HFFc6 (cell line): ENCODE measurements at regions not wholly inside any gene's neighbourhood (a gene's known extent, or its start where the extent isn't known, plus 50 kb on each side); places are given as distances from the start of the nearest gene placed in this dataset.

Source experiments
- DNase-seq: peaks from one replicate; pipeline ENCODE4 v3.0.0-alpha.2; 2018
- H3K27ac Mint-ChIP-seq: 2 replicates; pipeline ENCODE4 v1.8.0; 2020; ENCODE audit warnings: mild to moderate bottlenecking, mixed read lengths
- H3K27me3 Mint-ChIP-seq: 2 replicates; pipeline ENCODE4 v1.8.0; 2021; ENCODE audit warnings: mild to moderate bottlenecking, moderate library complexity, mixed read lengths; ENCODE audit not compliant: insufficient read depth
- H3K36me3 Mint-ChIP-seq: 2 replicates; pipeline ENCODE4 v1.8.0; 2021; ENCODE audit warnings: low read depth, mixed read lengths
- H3K4me1 Mint-ChIP-seq: 2 replicates; pipeline ENCODE4 v1.8.0; 2020; ENCODE audit warnings: low read depth, mixed read lengths
- H3K4me3 Mint-ChIP-seq: 2 replicates; pipeline ENCODE4 v1.8.0; 2020; ENCODE audit warnings: mild to moderate bottlenecking, moderate library complexity, mixed read lengths
- H3K9me3 Mint-ChIP-seq: 2 replicates; pipeline ENCODE4 v1.8.0; 2020; ENCODE audit warnings: mild to moderate bottlenecking, mixed read lengths
- CTCF ChIP-seq: fragments of 200-600 bp; sonication (generic); IDR thresholded peaks from 2 replicates; pipeline ENCODE4 v1.5.0; 2021; ENCODE audit warnings: antibody characterized with exemption, mild to moderate bottlenecking

GRCh38 chr2:129812071-129812470 lies 167.4 kb upstream of the RAB6C start:
- H3K4me3 Mint-ChIP-seq: no peak overlapping the region
- no peak for DNase-seq
- H3K4me1 Mint-ChIP-seq: no peaks in the 10 kb centered on the region
- TF ChIP-seq CTCF: no peak
- peaks cover 17% of the 10 kb centered on the region for H3K9me3 Mint-ChIP-seq
- H3K27ac Mint-ChIP-seq: no peak overlapping the region
- no peaks in the 10 kb centered on the region; the same call in 1 of the 2 replicates for H3K27me3 Mint-ChIP-seq
- H3K36me3 Mint-ChIP-seq: no peaks in the 10 kb centered on the region

- no peak for TF ChIP-seq CTCF
- no peak overlapping the region for H3K27ac Mint-ChIP-seq
- peaks cover 21% of the 10 kb centered on the region for H3K9me3 Mint-ChIP-seq
- H3K4me3 Mint-ChIP-seq: no peak overlapping the region
- H3K4me1 Mint-ChIP-seq: no peaks in the 10 kb centered on the region
- H3K36me3 Mint-ChIP-seq: no peaks in the 10 kb centered on the region
- H3K27me3 Mint-ChIP-seq: no peaks in the 10 kb centered on the region; the same call in 1 of the 2 replicates
- DNase-seq: no peak
Measured at GRCh38 chr2:129812654-129813053, 166.8 kb upstream of the RAB6C start.

- no peak for TF ChIP-seq CTCF
- Mint-ChIP-seq H3K36me3 (no peaks in the 10 kb centered on the region), H3K27me3 (no peaks in the 10 kb centered on the region; the same call in 1 of the 2 replicates), H3K27ac (no peak overlapping the region), H3K4me3 (no peak overlapping the region), H3K9me3 (peaks cover 23% of the 10 kb centered on the region), H3K4me1 (no peaks in the 10 kb centered on the region)
- no peak for DNase-seq
Measured at GRCh38 chr2:129813404-129813803, 166.1 kb upstream of the RAB6C start.

- TF ChIP-seq CTCF: no peak
- H3K4me3 Mint-ChIP-seq: no peak overlapping the region
- DNase-seq: no peak
Measured at GRCh38 chr2:129816813-129817574, 162.5 kb upstream of the RAB6C start.

GRCh38 chr2:129819855-129820254 lies 159.6 kb upstream of the RAB6C start:
- Mint-ChIP-seq H3K4me3 (no peak overlapping the region), H3K36me3 (no peaks in the 10 kb centered on the region), H3K27me3 (no peaks in the 10 kb centered on the region; the same call in 1 of the 2 replicates), H3K4me1 (no peaks in the 10 kb centered on the region), H3K9me3 (peaks cover 24% of the 10 kb centered on the region), H3K27ac (no peak overlapping the region)
- no peak for DNase-seq
- no peak for TF ChIP-seq CTCF

More at GRCh38 chr2:129816813-129817574, 162.5 kb upstream of the RAB6C start:
- Mint-ChIP-seq H3K36me3 (no peaks in the 10 kb centered on the region), H3K4me1 (no peaks in the 10 kb centered on the region), H3K9me3 (peaks cover 33% of the 10 kb centered on the region), H3K27ac (no peak overlapping the region), H3K27me3 (no peaks in the 10 kb centered on the region; the same call in 1 of the 2 replicates)
